Dermis blood vessel endothelial cell (primary cell): ENCODE measurements at regions not wholly inside any gene's neighbourhood (a gene's known extent, or its start where the extent isn't known, plus 50 kb on each side); places are given as distances from the start of the nearest gene placed in this dataset.
"Not testable (repeated sequence)": the region's sequence is repeated elsewhere in the genome, so short reads cannot be mapped to it uniquely, and the experiment has no call there.

ENCODE experiments used
- DNase-seq: peaks from one replicate; pipeline ENCODE4 v3.0.0; 2010

- DNase-seq: no peak
These were observed 61.7 kb downstream of the NPS start for GRCh38 chr10:127610816-127611215.

GRCh38 chr10:127614484-127615017 is 65.4 kb downstream of the NPS start:
- no peak for DNase-seq

- no peak for DNase-seq
These were observed 69.7 kb downstream of the NPS start for GRCh38 chr10:127618797-127619196.

- no peak for DNase-seq
These were observed 70.6 kb downstream of the NPS start for GRCh38 chr10:127619546-127620325.

GRCh38 chr10:127635882-127636281 is 86.8 kb downstream of the NPS start:
- no peak for DNase-seq

GRCh38 chr10:127648885-127649284 is 88.1 kb upstream of the FOXI2 start:
- DNase-seq: no peak

GRCh38 chr10:127649642-127650041 is 87.3 kb upstream of the FOXI2 start:
- DNase-seq: peak; percentile 29

- DNase-seq: no peak
These were observed 79.9 kb upstream of the FOXI2 start for GRCh38 chr10:127657056-127657455.

GRCh38 chr10:127676430-127676829 is 60.6 kb upstream of the FOXI2 start:
- DNase-seq: not testable (repeated sequence)

GRCh38 chr10:127678091-127678490 is 58.9 kb upstream of the FOXI2 start:
- DNase-seq: no peak

- peak; percentile 18 for DNase-seq
These were observed 57.2 kb upstream of the FOXI2 start for GRCh38 chr10:127679642-127680255.
